Epidermal melanocyte (primary cell): ENCODE measurements at regions not wholly inside any gene's neighbourhood (a gene's known extent, or its start where the extent isn't known, plus 50 kb on each side); places are given as distances from the start of the nearest gene placed in this dataset.

Experiments
- DNase-seq: peaks from one replicate; pipeline ENCODE4 v3.0.0; 2011; ENCODE audit warnings: low spot score; ENCODE audit not compliant: insufficient read length

DNA sequence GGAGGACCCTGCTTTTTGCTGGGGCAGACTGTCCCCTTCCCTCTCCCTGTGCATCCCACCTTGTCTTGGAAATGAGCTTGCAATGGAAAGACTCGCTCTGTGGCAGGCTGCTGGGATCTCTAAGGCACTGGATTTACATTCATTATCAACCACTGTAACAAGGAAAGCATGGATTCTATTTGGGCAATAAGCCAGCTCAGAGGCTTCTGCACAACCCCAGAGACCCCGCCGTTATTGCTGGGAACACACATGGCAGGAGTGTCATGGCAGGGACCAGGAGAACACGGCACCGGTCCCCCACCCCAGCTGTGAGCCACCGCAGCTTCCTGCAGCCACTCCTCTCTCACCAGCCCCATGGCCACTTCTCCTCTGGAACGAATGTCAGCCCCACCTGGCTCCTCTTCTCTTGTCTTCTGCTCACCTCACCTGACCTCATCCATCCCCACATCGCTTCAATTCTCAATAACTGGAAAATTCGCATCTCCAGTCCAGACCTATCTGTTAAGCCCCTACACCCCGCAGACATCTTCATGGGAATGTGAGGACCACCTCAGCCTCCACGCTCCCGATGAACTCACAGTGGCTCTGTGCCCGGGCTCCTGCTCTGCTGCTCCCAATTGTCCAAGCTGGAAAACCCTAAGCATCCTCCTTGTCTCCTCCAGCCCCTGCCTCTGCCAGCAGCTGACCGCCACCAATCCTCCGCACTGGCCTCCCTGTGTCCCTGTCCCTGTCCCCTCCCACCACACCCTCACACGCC lies 181.5 kb downstream of the USP12 start:
- no peak for DNase-seq

- DNase-seq, result no peak
Measured at GRCh38 chr13:26989261-26989956, 182.2 kb downstream of the USP12 start.

DNA sequence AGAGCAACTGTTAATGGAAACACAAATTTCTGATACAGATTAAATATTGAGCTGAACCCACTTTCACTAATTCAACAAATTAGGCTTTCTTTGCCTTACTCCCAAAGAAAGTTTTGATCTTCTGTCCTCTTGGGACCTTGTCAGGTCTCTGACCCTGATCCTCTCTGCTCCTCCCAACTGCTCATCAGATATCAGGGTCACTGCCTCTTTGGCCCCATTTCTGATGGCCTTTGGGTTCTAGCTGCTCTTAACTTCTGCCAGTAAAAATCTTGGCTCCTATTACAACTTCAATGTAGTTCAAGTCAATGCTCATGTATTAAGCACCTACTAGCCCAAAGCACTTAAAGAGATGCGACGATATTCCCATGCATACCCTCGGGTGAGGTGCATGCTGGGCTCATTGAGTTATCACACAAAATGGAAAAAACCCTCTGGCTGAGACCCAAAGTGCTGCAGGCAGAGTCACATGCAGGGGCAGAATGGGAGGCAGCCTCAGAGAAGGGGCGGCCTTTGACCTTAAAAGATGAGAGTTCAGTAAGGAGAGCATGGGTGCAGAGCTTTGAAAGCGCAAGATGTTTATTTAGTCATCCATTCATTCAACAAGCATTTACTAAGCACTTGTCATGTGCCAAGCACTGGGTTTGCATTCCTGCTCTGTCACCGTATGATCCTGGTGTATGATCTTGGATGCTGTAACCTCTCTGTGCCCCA lies 183.4 kb downstream of the USP12 start:
- no peak for DNase-seq

GRCh38 chr13:26987486-26988013 lies 184.1 kb downstream of the USP12 start:
- DNase-seq, result no peak

GRCh38 chr13:26985285-26985878 lies 186.2 kb downstream of the USP12 start:
- peak; percentile 48 for DNase-seq

GRCh38 chr13:26984337-26984736 lies 187.3 kb downstream of the USP12 start:
- DNase-seq, result no peak

DNA sequence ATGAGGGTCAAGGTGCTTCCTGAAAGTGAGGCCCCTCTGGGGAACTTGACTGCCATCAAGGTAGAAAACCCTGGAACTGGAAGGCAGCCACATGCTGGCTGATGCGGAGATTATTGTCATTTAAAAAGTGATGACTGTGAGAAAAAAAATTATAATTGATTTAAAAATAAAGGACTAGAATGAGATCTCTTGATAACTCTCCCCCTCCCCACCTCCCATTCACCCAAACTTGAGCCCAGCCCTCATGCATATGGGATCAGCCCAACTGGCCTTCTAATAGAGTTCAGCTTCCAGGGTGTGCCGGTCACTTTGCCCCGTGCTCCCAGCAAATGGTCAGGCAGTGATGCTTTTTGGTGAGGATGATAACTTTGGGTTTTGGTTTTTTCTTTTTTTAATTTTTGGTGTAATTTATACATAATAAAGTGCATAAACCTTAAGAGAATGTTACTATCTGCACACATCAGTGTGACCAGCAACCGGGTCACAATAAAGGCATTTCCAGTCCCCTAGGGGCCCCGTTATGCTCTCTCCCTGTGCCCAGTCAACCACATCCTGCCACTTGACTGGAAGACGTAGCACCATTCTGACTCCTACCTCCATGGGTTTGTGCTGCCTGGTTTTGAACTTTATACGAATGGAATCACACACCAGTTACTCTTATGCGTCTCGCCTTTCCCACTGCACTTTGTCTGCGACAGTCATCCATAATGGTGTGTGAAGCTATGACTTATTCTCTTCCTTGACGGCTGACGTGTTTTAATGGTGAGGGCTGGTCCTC lies 187.9 kb downstream of the USP12 start:
- no peak for DNase-seq

DNA sequence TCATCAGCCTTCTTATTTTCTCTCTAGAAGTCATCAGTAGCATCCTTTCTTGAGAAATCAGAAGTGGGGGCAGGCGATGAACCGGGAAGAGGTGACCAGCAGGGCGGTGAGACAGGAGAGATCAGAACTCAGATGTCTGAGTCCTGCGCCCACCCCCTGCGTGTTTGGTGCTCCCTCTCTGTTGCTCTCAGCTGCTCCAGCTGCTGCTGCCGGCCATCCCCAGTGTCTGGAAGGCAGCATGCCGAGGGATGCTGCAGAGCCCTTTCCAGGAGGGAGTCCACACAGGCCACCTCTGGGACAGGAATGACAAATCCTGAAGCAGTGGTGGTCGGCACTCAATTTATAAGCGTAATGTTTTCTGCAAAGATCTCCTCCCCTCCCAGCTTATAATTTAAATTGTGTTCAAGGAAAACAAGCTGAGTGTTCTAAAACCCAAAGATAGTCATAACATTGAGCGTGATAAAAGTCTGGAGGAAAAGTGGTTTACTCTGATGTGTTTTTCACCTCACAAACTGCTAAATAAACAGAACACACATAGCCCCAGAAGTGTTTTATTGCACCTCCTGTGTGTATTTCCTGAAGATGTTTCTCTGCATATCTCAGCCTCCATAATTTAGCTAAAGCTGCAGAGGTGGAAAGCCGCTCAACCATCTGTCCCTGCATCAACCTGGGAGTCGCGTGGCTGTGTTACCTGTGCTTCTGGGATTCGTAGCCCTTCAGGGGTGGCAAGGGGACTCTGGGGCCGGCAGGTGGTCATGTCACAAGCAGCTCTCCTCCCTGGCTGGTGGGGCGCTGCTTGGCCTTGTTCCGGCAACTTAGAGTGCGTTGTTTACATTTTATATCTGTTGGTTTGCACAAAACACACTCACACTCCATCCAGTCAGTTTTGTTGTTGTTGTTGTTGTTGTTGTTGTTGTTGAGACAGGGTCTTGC lies 191.2 kb downstream of the USP12 start:
- no peak for DNase-seq

DNA sequence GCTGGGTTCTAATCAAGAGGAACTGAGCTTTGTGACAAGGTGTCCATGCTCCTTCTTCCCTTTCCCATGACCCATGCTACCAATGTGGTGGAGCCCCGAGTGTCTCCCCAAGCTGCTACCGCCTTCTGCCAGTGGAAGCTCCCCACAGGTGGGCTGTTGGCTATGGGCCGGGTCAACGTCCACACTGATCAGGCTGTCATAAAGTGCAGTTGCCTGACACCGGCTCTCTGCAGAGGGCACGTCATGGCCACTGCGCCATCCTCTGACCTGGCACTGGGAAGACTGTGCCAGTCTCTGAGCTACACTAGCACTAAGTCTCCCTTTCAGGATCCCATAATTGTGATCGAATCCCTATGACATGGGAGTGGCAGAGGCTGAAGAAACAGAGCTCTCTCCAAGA lies 192.3 kb downstream of the USP12 start:
- DNase-seq, result no peak

DNA sequence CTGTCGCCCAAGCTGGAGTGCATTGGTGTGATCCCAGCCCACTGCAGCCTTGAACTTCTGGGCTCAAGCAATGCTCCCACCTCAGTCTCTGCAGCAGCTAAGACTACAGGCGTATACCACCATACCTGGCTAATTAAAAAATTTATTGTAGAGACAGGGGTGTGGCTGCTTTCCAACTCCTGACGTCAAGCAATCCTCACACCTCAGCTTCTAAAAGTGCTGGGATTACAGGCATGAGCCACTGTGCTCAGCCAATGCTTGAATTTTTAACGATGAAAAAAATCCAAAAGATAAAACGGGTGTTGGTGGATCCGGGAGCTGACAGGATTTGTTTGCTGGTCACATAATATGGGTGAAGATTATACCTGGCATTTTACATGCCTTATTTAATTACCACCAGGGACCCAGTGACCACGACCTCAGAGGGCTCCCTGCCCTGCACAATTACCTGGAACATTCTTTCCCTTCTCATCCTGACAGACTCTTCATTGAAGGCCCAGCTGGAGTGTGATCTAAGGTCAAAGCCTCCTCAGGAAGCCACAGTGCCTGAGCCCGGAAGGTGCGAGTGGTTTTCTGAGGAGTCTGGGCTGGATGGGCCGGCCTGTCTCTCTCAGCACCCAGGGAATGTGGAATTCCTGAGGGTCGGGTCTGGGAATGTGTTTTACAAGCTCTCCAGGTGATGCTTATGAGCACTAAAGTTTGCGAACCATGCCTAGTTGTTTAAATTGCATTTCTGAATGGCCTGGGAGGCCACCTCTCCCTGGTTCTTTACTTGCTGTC lies 193.3 kb downstream of the USP12 start:
- no peak for DNase-seq

DNA sequence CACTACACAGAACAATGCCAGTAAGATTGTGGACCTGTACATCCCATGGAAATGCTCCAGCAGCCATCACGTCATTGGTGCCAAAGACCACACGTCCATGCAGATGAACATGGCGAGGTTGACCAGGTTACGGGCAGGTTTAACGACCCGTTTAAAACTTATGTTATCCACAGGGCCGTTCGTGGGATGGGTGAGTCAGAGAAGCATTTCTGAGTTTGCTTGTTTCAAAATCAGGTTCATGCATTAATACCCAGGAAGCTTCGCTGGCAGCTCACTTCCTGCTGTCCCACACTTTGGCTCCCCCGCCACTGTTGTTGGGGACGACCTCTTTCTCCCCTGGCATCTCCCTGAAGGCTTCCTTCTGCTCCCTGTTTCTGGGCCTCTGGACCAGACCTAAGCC lies 194.1 kb downstream of the USP12 start:
- no peak for DNase-seq

DNA sequence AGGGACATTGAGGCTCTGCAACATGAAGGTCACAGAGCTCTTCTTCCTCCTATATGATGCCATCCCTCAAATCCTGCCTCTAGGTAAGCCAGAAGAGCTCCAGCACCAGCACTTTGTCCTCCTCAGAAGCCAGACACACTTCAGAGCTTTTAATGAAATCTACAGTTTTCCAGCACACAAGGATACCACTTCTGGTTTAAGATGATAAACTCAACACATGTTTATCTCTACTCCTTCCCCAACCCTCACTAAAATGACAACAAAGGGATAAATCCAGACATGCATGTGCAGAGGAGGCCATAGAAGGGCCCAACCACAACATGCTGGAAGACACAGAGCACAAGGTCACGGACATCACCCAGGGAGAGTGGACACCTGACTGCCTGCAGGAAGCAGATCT lies 195.3 kb downstream of the USP12 start:
- no peak for DNase-seq

DNA sequence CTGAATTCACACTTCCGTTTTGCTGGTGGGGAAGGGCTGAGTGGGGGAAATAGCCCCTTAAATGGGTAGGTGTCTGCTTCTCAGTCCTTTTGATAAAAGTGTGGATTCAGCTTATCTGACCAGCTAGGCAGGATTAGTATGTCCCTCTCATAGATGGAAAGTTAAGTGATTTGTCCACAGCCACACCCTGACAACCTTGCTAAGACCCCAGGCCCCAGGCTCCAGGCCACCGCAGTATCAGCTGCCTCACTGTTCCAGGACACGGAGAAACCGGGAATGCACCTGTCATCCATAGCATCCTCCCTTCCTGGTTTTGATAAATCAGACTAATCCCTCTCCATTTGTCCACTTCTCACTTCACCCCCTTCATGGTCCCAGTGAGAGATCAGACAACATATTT lies 197.7 kb downstream of the USP12 start:
- no peak for DNase-seq

GRCh38 chr13:26973295-26973694 lies 198.3 kb downstream of the USP12 start:
- no peak for DNase-seq

DNA sequence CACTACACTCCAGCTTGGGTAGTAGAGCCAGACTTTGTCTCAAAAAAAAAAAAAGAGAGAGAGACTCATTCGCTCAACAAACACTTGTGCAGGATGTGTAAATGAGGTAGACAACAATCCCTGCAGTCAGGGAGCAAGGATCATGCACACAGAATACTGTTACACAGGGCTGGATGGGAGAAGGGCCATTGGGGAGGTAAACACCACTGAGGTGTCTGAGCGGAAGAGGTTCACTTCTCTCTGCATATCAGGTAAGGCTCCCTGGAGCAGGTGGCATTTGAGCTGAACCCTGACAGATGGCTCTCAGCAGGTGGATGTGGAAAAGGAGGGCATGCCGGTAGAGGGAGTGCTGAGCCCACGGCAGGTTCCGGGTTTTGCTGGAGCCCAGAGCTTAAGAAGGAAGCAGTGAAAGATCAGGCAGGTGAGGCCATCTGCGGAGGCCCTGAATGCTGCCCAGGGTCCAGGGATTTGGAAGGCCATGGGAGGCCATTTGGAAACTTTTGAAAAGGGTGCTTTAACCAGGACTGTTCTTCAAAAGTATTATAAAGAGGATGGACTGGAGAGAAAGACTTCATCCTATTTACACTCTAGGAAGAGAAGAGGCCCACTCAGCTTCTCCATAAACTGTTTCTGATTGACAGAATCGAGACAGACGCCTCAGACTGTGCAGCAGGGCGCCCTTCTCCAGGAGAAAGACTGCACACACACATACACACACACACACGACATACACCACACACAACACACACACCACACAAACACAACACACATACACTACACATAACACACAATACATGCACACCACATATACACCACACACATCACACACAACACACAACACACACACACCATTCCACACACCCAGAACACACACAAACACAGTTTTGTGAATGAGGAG lies 199.4 kb downstream of the USP12 start:
- no peak for DNase-seq

GRCh38 chr13:26968431-26969341 lies 202.9 kb downstream of the USP12 start:
- no peak for DNase-seq
